Ureter (tissue), 1 donor: ENCODE measurements at regions not wholly inside any gene's neighbourhood (a gene's known extent, or its start where the extent isn't known, plus 50 kb on each side); places are given as distances from the start of the nearest gene placed in this dataset.

Experiments used
- DNase-seq: peaks from one replicate; pipeline ENCODE4 v3.0.0-alpha.2; 2020; ENCODE audit warnings: low spot score
- donor health status: DM: yes; HTN: yes; CAD: no.

DNA sequence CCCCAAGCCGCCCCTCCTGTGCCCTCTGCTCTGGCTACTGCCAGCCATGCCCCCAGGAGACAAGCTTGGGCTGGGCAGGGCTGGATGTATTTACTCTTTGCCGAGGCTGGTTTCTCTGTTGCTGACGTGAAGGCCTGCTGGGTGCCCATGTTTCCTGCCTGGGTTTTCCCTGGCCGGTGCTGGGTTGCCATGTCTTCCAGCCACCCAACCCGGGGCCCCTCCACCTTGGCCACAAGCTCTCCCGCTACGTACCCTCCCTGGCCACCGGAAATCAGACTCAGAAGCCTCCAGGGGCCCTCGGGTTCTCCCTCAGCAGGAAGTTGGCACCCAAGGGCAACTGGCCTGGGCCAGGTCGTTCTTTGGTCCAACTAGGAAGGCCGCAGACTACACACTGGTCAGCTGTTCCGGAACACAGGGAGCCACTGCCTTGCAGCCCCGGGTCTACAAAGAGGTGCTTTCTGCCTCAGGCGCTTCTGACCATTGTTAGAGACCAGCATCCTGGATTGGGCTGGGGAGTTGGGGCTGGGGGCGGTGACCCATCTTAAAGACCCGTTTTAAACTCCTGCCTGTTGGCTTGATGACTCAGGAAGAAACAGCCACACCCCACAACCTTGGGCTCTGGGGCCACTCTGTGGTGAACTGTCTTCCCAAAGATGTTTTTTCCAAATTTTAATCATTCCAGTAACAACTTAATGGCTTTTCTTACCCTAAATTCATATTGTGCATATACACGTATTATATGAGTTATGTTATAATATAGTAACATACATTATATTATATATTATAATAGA lies 71.2 kb upstream of the RUNX3 start:
- DNase-seq = no peak

DNA sequence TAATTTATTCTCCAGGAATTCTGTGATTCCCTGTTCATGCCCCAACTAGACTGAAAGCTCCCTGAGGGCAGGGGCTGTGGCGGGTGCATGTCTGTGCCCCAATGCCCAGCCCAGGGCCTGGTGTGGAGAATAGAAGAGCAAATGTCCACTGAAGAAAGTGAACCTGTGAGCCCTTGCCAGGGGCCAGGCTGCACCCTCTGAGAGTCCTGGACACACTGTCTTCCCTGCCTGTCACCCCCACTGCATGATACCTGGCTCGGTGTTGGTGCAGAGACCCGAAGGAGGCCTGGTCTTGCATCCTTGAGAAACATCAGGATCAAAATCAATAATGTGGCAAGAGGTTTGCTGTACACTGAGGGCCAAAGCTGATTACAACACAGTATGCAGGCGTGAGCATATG lies 69.8 kb upstream of the RUNX3 start:
- no peak for DNase-seq

- no peak for DNase-seq
These were observed 69.3 kb upstream of the RUNX3 start for GRCh38 chr1:24999426-24999825.

- no peak for DNase-seq
These were observed 68.6 kb upstream of the RUNX3 start for GRCh38 chr1:24998563-24999245.

- DNase-seq = no peak
These were observed 67.2 kb upstream of the RUNX3 start for GRCh38 chr1:24996983-24997893.

GRCh38 chr1:24996456-24996855 lies 66.4 kb upstream of the RUNX3 start:
- no peak for DNase-seq

GRCh38 chr1:24995661-24996060 lies 65.6 kb upstream of the RUNX3 start:
- DNase-seq = no peak

DNA sequence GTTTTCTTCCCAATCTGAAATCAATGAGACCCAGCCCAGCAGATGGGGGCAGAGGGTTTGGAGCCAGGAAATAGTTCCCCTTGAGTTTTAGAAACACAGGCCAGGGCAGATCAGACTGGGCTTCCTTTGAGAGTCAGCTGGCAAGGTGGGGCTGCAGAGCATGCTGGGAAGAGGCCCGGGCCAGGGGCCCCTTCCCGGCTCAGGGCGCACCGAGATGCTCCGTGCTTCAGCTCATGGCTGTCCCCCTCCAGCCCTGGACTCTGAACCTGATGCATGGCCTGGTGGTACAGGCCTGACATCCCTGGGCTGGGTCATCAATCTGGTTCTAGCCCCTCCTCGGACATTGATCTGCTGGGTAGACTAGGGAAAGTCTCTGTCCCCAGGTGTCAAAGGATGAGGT lies 65.1 kb upstream of the RUNX3 start:
- no peak for DNase-seq

DNA sequence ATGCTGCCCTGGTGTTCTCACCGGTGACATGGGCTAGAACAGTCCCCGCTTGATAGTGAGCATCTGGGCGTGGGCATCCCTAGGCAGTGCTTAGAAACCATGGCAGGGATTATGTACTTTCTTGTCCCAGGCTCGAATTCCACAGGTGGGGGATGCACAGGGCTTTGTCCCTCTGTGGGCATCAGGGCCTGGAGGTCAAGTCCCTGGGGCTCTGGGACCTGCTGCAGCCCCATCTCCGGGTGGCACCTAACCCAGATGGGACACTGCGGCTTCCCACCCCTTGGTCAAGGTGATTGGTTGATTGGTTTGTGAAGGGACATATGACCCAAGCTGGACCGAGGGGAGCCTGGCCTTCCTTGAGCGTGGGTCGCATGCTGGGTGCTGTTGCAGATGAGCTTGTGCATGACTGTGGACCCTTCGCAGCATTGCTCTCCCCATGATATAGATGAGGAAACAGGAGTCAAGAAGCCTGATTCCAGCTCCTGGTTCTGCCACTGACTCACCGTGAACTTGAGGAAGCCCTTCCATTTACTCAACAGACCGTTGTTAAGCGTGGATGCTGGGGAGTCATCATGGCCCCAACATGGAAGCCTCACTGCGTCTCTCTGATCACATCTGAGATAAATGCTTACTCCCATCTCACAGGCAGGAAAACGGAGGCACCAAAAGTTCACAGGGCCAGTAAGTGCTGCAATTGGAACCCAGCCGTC lies 64.0 kb upstream of the RUNX3 start:
- no peak for DNase-seq

DNA sequence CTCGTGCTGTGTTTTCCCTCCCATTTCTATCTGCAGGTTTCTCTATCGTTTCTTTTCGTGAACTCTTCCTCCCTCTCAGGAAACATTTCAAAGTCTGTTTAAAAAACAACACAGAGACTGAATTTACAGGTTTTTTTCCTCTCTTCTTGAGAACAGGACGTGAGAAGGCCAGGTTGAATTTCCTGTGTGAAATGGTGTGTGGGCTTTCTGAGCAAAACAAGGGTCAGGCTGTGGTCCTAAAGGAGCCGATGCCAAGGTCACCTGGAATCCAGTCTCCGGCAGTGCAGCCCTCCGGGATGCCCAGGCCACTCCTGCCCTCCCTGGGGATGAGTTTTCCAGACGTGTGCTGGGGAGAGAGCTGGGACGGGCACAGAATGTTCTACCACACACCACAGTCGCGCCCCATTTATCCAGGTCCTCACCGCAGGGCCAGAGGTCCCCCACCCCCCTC lies 62.7 kb upstream of the RUNX3 start:
- no peak for DNase-seq

DNA sequence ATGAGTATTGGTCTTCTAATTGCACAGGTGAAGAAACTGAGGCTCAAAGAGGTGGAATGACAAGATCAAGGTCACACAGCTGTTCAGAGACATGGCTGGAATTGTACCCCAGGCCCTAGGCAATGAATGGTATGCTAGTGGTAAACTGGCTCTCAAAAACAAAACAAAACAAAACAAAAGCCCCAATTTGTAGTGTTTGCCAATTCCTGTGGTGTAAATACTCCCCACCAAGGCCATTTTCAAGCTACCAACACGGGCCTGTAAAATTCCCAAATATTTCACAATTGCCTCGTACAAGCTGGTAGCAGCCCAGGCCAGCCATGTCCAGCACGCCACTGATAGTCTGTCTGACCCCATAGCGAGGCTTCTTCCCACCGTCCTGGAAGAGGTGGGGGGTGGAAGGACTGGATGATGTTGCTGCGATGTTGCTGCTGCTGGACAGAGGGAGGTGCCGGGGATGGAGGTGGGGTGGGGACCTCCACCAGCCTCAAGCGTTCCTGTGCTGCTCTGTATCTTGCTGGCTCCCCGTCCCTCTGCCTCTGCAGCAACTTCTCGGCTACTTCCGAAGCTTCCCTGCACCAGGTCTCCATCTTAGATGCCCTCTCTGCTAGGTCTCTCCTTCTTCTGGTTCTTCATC lies 62.2 kb upstream of the RUNX3 start:
- DNase-seq = no peak

GRCh38 chr1:24991697-24992096 lies 61.6 kb upstream of the RUNX3 start:
- DNase-seq = no peak

- DNase-seq = no peak
These were observed 60.9 kb upstream of the RUNX3 start for GRCh38 chr1:24990779-24991641.

DNA sequence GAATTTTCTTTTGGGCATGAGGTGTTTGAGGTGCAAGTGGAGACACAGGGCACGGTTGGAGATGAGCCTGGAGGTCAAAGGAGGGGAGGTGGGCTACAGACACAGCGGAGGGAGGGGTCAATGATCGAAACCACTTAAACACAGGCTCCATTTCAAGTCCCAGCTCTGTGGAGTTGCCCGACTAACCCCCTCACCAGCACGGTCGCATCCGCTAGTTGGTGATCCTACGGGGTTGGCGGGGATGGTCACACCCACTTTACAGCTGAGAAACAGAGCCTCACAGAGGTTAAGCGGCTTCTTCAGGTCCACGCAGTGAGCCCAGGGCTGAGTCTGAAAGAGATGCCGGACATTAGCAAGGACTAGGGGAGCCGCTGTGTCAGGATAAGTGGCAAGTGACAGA lies 60.1 kb upstream of the RUNX3 start:
- no peak for DNase-seq

DNA sequence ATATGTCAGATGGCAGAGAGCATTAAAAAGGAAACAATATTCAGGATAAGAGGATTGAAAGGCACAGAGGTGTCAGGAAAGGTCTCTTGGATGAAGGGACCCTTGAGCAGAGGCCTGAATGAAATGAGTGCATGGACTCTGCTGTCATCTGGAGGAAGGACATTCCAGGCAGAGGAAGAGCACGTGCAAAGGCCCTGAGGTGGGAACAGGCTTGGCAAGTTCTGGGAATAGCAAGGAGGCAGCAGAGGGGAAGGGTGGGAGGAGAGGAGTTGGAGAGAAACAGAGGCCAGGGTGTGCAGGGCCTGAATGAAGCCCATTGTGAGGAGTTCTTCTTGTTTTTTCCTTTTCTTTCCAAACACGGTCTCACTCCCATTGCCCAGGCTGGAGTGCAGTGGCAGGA lies 59.0 kb upstream of the RUNX3 start:
- no peak for DNase-seq

DNA sequence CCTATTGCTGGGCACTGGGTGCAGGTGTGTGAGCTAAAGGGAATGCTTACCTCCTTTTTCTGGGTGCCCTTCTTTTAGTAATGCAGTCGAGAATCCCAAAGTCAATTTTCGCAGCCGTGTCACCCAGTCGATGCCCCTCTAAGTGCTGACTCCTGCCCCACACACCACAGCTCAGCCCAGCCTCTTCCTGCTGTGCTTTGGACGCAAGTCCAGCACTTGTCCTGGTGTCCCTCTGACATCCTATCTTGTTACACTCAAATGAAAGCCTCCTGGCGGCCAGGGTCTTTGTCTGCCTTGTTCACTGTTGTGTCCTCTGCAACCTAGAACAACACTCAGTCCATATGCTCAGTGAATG lies 58.5 kb upstream of the RUNX3 start:
- no peak for DNase-seq

- no peak for DNase-seq
These were observed 57.9 kb upstream of the RUNX3 start for GRCh38 chr1:24987875-24988557.

DNA sequence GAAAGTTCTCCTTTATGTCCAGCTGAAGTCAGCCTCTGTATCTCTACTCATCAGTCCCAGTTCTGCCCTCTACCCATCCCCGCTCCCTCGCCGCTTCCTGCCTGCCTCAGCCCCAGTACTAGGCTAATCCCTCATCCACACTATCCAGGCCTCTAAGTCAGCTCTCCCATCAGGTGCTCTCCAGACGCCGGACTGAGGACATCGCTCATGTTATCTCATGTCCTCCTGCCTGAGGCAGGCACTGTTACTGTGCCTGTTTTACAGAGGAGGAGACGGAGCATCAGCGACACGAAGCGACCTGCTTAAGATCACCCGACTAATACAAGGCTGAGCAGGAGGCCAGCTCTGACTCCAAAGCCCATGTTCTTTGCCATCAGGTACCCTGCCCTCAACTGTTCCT lies 57.3 kb upstream of the RUNX3 start:
- DNase-seq = no peak

GRCh38 chr1:24986372-24986965 lies 56.4 kb upstream of the RUNX3 start:
- no peak for DNase-seq
